HG02678 (cell line): ENCODE measurements at regions not wholly inside any gene's neighbourhood (a gene's known extent, or its start where the extent isn't known, plus 50 kb on each side); places are given as distances from the start of the nearest gene placed in this dataset.

ENCODE experiments used
- ATAC-seq: cut with Tn5 transposase; IDR thresholded peaks from one replicate; pipeline ENCODE4 v1.9.1; 2021; ENCODE audit warnings: mild to moderate bottlenecking, moderate library complexity; ENCODE audit not compliant: unreplicated experiment

GRCh38 chr1:209341673-209342420, 241.7 kb upstream of the CAMK1G start:
- ATAC-seq, result no peak

GRCh38 chr1:209342441-209343175, 240.9 kb upstream of the CAMK1G start:
- no peak for ATAC-seq

- ATAC-seq, result no peak
These were observed 240.0 kb upstream of the CAMK1G start for GRCh38 chr1:209343511-209343910.

GRCh38 chr1:209344156-209344555, 239.4 kb upstream of the CAMK1G start:
- no peak for ATAC-seq

- ATAC-seq, result no peak
These were observed 233.9 kb upstream of the CAMK1G start for GRCh38 chr1:209349363-209350308.

- ATAC-seq, result no peak
These were observed 230.5 kb upstream of the CAMK1G start for GRCh38 chr1:209353053-209353452.

GRCh38 chr1:209354111-209354839, 229.2 kb upstream of the CAMK1G start:
- ATAC-seq, result peak; percentile 83

GRCh38 chr1:209354840-209355165, 228.7 kb upstream of the CAMK1G start:
- ATAC-seq, result no peak

GRCh38 chr1:209355415-209355814, 228.1 kb upstream of the CAMK1G start:
- no peak for ATAC-seq

GRCh38 chr1:209356976-209357377, 226.5 kb upstream of the CAMK1G start:
- no peak for ATAC-seq

GRCh38 chr1:209363112-209363511, 220.4 kb upstream of the CAMK1G start:
- ATAC-seq, result no peak

- ATAC-seq, result no peak
These were observed 218.8 kb upstream of the CAMK1G start for GRCh38 chr1:209364716-209365115.

- no peak for ATAC-seq
These were observed 216.3 kb upstream of the CAMK1G start for GRCh38 chr1:209367061-209367772.

GRCh38 chr1:209368864-209369598, 214.5 kb upstream of the CAMK1G start:
- ATAC-seq, result no peak

- ATAC-seq, result no peak
These were observed 213.1 kb upstream of the CAMK1G start for GRCh38 chr1:209370241-209370995.

GRCh38 chr1:209375097-209375496, 208.4 kb upstream of the CAMK1G start:
- no peak for ATAC-seq

- no peak for ATAC-seq
These were observed 207.7 kb upstream of the CAMK1G start for GRCh38 chr1:209375671-209376365.

GRCh38 chr1:209376774-209377173, 206.7 kb upstream of the CAMK1G start:
- no peak for ATAC-seq
